GM12878 (cell line): ENCODE measurements at regions not wholly inside any gene's neighbourhood (a gene's known extent, or its start where the extent isn't known, plus 50 kb on each side); places are given as distances from the start of the nearest gene placed in this dataset.

Experiments used
- ATAC-seq: fragments of 200-7000 bp; cut with Tn5 transposase; 3 replicates; pipeline ENCODE4 v1.9.1; 2020; ENCODE audit warnings: mild to moderate bottlenecking, moderate library complexity
- BruUV-seq: library from RNA; stranded (reverse); fragments of 400-500 nt; replicated peaks from 2 replicates; lab custom pipeline; 2021; lab: Mats Ljungman, UMichigan
- CTCF ChIA-PET: fragments of 300-600 bp; sonication (Branson Sonifier 250); formaldehyde crosslinking; extraction: SDS; loops from one replicate; lab custom pipeline; 2021; ENCODE audit warnings: inconsistent platforms; lab: Yijun Ruan, JAX
- POLR2A ChIA-PET: fragments of 350-600 bp; formaldehyde crosslinking; extraction: SDS; loops from one replicate; lab custom pipeline; 2021; ENCODE audit warnings: inconsistent platforms; lab: Charles Lee
- RAD21 ChIA-PET: fragments of 300-600 bp; sonication (Branson Sonifier 250); formaldehyde crosslinking; loops from one replicate; lab custom pipeline; 2023; ENCODE audit warnings: antibody characterized with exemption; ENCODE audit not compliant: unreplicated experiment; lab: Charles Lee
- SMC1A ChIA-PET: fragments of 300-600 bp; sonication (Branson Sonifier 250); formaldehyde crosslinking; loops from one replicate; lab custom pipeline; 2023; ENCODE audit not compliant: unreplicated experiment, uncharacterized antibody; lab: Charles Lee
- DNase-seq: peaks from one replicate; pipeline ENCODE4 v3.0.0-alpha.2; 2011; ENCODE audit warnings: low read depth, low spot score
- FAIRE-seq: peaks from 3 replicates; lab custom pipeline; 2011; peaks lifted over from hg19 to GRCh38; lab: Jason Lieb, UNC
- H2AFZ ChIP-seq: 2 replicates; pipeline ENCODE4 v1.6.0; 2011; ENCODE audit warnings: low read depth, low read length, control low read depth; ENCODE audit not compliant: control insufficient read depth
- H3K27ac ChIP-seq: 2 replicates; pipeline ENCODE4 v1.5.1; 2011; ENCODE audit warnings: control low read depth; ENCODE audit not compliant: control insufficient read depth, insufficient read depth
- H3K27me3 ChIP-seq, 2 experiments: replicated peaks in 1 of 2; 2 replicates each; pipeline versions ENCODE4 v1.6.0 to v1.6.1; 2011; ENCODE audit warnings: low read length in 1 of 2; ENCODE audit not compliant: control insufficient read depth in 2 of 2, insufficient read depth in 2 of 2
- H3K36me3 ChIP-seq, 2 experiments: 2 replicates each; pipeline ENCODE4 v1.5.1; 2011; ENCODE audit warnings: low read length in 1 of 2; ENCODE audit not compliant: control insufficient read depth in 2 of 2, insufficient read depth in 2 of 2
- H3K4me1 ChIP-seq: 2 replicates; pipeline ENCODE4 v1.6.1; 2011; ENCODE audit warnings: mild to moderate bottlenecking, low read length, moderate library complexity, mixed read lengths; ENCODE audit not compliant: control insufficient read depth, insufficient read depth
- H3K4me2 ChIP-seq: 2 replicates; pipeline ENCODE4 v1.6.0; 2011; ENCODE audit warnings: control low read depth; ENCODE audit not compliant: control insufficient read depth, insufficient read depth
- H3K4me3 ChIP-seq: fragments of 200-600 bp; sonication (generic); 2 replicates; pipeline ENCODE4 v1.5.1; 2016
- H3K79me2 ChIP-seq: 2 replicates; pipeline ENCODE4 v1.6.0; 2011; ENCODE audit warnings: low read length; ENCODE audit not compliant: control insufficient read depth, insufficient read depth
- H3K9ac ChIP-seq: 2 replicates; pipeline ENCODE4 v1.8.0; 2011; ENCODE audit warnings: low read length, control low read depth, mixed read lengths; ENCODE audit not compliant: control insufficient read depth, insufficient read depth
- H3K9me3 ChIP-seq: replicated peaks from 3 replicates; pipeline ENCODE4 v1.5.1; 2011; ENCODE audit warnings: mild to moderate bottlenecking, low read length; ENCODE audit not compliant: control insufficient read depth, insufficient read depth
- H4K20me1 ChIP-seq: 2 replicates; pipeline ENCODE4 v1.6.0; 2011; ENCODE audit not compliant: control insufficient read depth, insufficient read depth
- CUX1 ChIP-seq: IDR thresholded peaks from 2 replicates; pipeline ENCODE4 v1.6.1; 2012; ENCODE audit warnings: improper control_type of control experiment, low read depth, low read length; ENCODE audit not compliant: insufficient replicate concordance
- EZH2 ChIP-seq: IDR thresholded peaks from 2 replicates; pipeline ENCODE4 v1.6.1; 2012; ENCODE audit warnings: low read depth, mild to moderate bottlenecking, control low read depth, inconsistent platforms, low read length, borderline replicate concordance; ENCODE audit not compliant: control insufficient read depth
- HCFC1 ChIP-seq: fragments of 150-350 bp; IDR thresholded peaks from 2 replicates; pipeline ENCODE4 v1.6.1; 2014; ENCODE audit warnings: low read length
- JUNB ChIP-seq: IDR thresholded peaks from 2 replicates; pipeline ENCODE4 v1.6.1; 2016; ENCODE audit warnings: antibody characterized with exemption, mild to moderate bottlenecking
- NFXL1 ChIP-seq: fragments of 450-650 bp; IDR thresholded peaks from 2 replicates; pipeline ENCODE4 v1.6.1; 2017; ENCODE audit warnings: antibody characterized with exemption, mild to moderate bottlenecking, borderline replicate concordance
- PAX5 ChIP-seq: IDR thresholded peaks from 2 replicates; pipeline ENCODE4 v1.6.1; 2011; ENCODE audit warnings: low read depth, low read length, borderline replicate concordance
- RAD51 ChIP-seq: fragments of 450-650 bp; IDR thresholded peaks from 2 replicates; pipeline ENCODE4 v1.6.1; 2016; ENCODE audit warnings: moderate library complexity, mild to moderate bottlenecking, inconsistent platforms
- RBBP5 ChIP-seq: fragments of 200-600 bp; sonication (generic); conservative IDR thresholded peaks from 2 replicates; pipeline ENCODE4 v1.6.1; 2016
- RCOR1 ChIP-seq: conservative IDR thresholded peaks from 2 replicates; pipeline ENCODE4 v1.6.1; 2012; ENCODE audit warnings: low read depth, low read length, improper control_type of control experiment
- SIX5 ChIP-seq: IDR thresholded peaks from 2 replicates; pipeline ENCODE4 v1.6.1; 2011; ENCODE audit warnings: mild to moderate bottlenecking, low read depth, low read length, moderate library complexity; ENCODE audit not compliant: severe bottlenecking
- SMC3 ChIP-seq: IDR thresholded peaks from 2 replicates; pipeline ENCODE4 v1.6.1; 2011; ENCODE audit warnings: low read length, improper control_type of control experiment, borderline replicate concordance
- SREBF1 ChIP-seq: IDR thresholded peaks from 2 replicates; pipeline ENCODE4 v1.6.1; 2012; ENCODE audit warnings: mild to moderate bottlenecking, low read length
- SUZ12 ChIP-seq: fragments of 200-600 bp; sonication (generic); IDR thresholded peaks from one replicate; pipeline ENCODE4 v1.6.1; 2018; ENCODE audit warnings: antibody characterized with exemption, mild to moderate bottlenecking; ENCODE audit not compliant: unreplicated experiment
- WRNIP1 ChIP-seq: IDR thresholded peaks from 2 replicates; pipeline ENCODE4 v1.6.1; 2011; ENCODE audit warnings: low read depth, low read length, improper control_type of control experiment, borderline replicate concordance
- YY1 ChIP-seq: IDR thresholded peaks from 2 replicates; pipeline ENCODE4 v1.6.1; 2011; ENCODE audit warnings: low read depth, mild to moderate bottlenecking, low read length
- ZNF384 ChIP-seq: IDR thresholded peaks from 2 replicates; pipeline ENCODE4 v1.6.1; 2012; ENCODE audit warnings: low read depth, mild to moderate bottlenecking, low read length, improper control_type of control experiment, borderline replicate concordance
- WGBS: methylation state at CpG from one replicate; pipeline ENCODE4 v1.1.6; 2016; ENCODE audit warnings: low lambda C conversion rate; ENCODE audit not compliant: insufficient replicate concordance, insufficient coverage; ENCODE audit errors: missing lambda C conversion rate; 5-methylcytosine and 5-hydroxymethylcytosine counted together
- in situ Hi-C: fragments of 300-500 bp; cut with MboI; formaldehyde crosslinking; loops from 9 replicates; pipeline ENCODE4 v1.14.3; 2018; ENCODE audit warnings: mixed read lengths
- intact Hi-C: fragments of 100-400 bp; cut with micrococcal nuclease; formaldehyde crosslinking; loops from one replicate; pipeline ENCODE4 v1.14.2; 2022; ENCODE audit not compliant: unreplicated experiment

DNA sequence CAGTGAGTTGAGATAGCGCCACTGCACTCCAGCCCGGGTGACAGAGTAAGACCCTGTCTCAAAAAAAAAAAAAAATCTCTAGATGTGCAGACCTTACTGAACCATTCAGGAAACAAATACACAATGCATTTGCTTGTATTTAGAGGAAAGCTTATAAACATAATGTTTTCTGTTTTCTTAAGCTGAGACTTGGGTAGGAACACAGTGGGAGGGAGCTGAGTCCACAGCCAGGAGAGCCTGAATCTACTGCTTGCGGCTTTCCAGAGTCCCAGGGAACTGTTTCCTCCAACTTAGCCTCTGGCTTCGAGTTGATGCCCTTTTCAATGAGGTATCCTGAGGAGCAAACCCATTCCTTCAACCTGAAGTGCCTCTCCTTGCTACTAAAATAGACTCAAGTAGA lies 83.0 kb upstream of the PITRM1 start:
- CTCF ChIA-PET = no interaction called here
- Histone ChIP-seq H2AFZ (no peak overlapping the region), H3K79me2 (no peaks in the 10 kb centered on the region), H3K9ac (no peak overlapping the region), H3K4me1 (no peaks in the 10 kb centered on the region), H3K27me3 (no peaks in the 10 kb centered on the region; a peak in 1 of 4 replicates), H4K20me1 (no peaks in the 10 kb centered on the region), H3K36me3 (no peaks in the 10 kb centered on the region), H3K27ac (no peak overlapping the region), H3K9me3 (no peaks in the 10 kb centered on the region), H3K4me3 (no peak overlapping the region), H3K4me2 (no peak overlapping the region)
- BruUV-seq = no TSS peak
- ATAC-seq (no peak), DNase-seq (no peak), FAIRE-seq (no peak)
- 55% methylated on average over 4 of the region's 4 CpGs for WGBS
- SMC1A ChIA-PET = interaction anchor here (0.6 kb wide), 1 partner anchor 409 kb away, joined by 4 read pairs; no protein-coding TSS in a partner anchor
- intact Hi-C loops (no loop called here), in situ Hi-C loops (no loop called here)
- TF ChIP-seq YY1 = no peak
- no peak for TF ChIP-seq NFXL1
- TF ChIP-seq RBBP5 = no peak
- TF ChIP-seq SUZ12 = no peak
- TF ChIP-seq SIX5 = no peak
- TF ChIP-seq SMC3 = no peak
- POLR2A ChIA-PET = no interaction called here
- RAD21 ChIA-PET = no interaction called here

DNA sequence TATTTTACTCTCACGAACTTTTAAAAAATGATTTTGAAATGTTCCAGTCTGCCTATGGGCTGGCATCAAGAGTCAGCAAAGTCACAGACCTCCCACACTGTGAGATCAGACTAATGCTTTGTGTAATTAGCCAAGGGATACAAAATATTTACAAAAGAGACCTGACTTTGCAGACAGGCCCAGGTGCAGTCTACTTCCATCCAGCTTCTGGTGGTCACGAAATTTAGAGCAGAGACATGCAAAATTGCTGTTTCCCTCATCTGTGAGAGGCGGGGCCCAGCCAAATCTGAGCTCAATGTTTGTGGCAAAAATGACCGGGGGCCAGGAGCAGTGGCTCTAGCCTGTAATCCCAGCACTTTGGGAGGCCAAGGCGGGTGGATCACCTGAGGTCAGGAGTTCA lies 82.5 kb upstream of the PITRM1 start:
- Histone ChIP-seq H3K4me1 (no peaks in the 10 kb centered on the region), H3K4me3 (no peak overlapping the region), H3K27ac (no peak overlapping the region), H3K4me2 (no peak overlapping the region), H3K36me3 (no peaks in the 10 kb centered on the region), H3K79me2 (no peaks in the 10 kb centered on the region), H3K9me3 (no peaks in the 10 kb centered on the region), H2AFZ (no peak overlapping the region), H3K9ac (no peak overlapping the region), H4K20me1 (no peaks in the 10 kb centered on the region), H3K27me3 (no peaks in the 10 kb centered on the region; a peak in 1 of 4 replicates)
- SMC1A ChIA-PET = interaction anchor here (0.9 kb wide), 1 partner anchor 25 kb away, joined by 3 read pairs; no protein-coding TSS in a partner anchor
- no TSS peak for BruUV-seq
- no peak for ATAC-seq
- CTCF ChIA-PET = interaction anchor here (0.7 to 0.8 kb wide), 2 partner anchors 15 to 1402 kb away, joined by 3 read pairs; no protein-coding TSS in a partner anchor
- in situ Hi-C loops (no loop called here), intact Hi-C loops (no loop called here)
- POLR2A ChIA-PET = no interaction called here
- DNase-seq = no peak
- FAIRE-seq = no peak
- RAD21 ChIA-PET = no interaction called here
- WGBS = 26% methylated on average over 5 of the region's 5 CpGs
- TF ChIP-seq EZH2 = no peak
- no peak for TF ChIP-seq HCFC1
- TF ChIP-seq RCOR1 = no peak
- no peak for TF ChIP-seq ZNF384
- TF ChIP-seq PAX5 = no peak
- no peak for TF ChIP-seq JUNB
- TF ChIP-seq SREBF1 = no peak
- TF ChIP-seq CUX1 = no peak
- TF ChIP-seq RAD51 = no peak
- TF ChIP-seq WRNIP1 = no peak
